ENCODE measurements at regions not wholly inside any gene's neighbourhood (a gene's known extent, or its start where the extent isn't known, plus 50 kb on each side); places are given as distances from the start of the nearest gene placed in this dataset.

DNA sequence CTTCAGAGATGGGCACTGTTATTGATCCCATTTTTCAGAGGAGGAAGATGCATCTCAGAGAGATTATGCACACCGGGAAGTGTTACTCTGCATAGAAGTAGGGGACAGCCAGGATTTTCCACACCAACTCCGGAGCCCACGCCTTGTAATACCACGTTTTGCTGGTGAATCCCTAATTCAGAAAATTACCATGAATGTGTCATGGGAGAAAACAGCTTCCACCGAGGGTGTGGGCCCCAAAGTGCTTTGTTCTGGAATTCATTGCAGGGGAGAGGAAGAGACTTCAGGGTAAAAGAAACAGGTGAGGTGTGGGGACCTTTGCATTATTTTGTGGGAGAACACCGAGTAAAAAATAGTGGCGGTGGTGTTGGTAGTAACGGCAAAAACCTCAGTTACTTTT is 1051.4 kb upstream of the RBFOX1 start:
- TF ChIP-seq ZNF670 (CRISPR knock-in tag; IDR thresholded peaks at IDR 0.05; ENCODE audit: borderline replicate concordance) (no peak), ARID4A (CRISPR knock-in tag; IDR thresholded peaks at IDR 0.05; ENCODE audit: borderline replicate concordance) (no peak), MEF2D (CRISPR knock-in tag; IDR thresholded peaks at IDR 0.05) (no peak), FLYWCH1 (CRISPR knock-in tag; IDR thresholded peaks at IDR 0.05) (no peak), KAT2B (IDR thresholded peaks at IDR 0.05; ENCODE audit: borderline replicate concordance, low read depth, low read length) (no peak), POLR2A (IDR thresholded peaks at IDR 0.05; ENCODE audit: insufficient read depth in 1 of 2, low read depth in 2 of 2, low read length in 2 of 2) (no peak), PRMT3 (CRISPR knock-in tag; IDR thresholded peaks at IDR 0.05; ENCODE audit: borderline replicate concordance, low read depth) (no peak), TAF15 (IDR thresholded peaks at IDR 0.05; ENCODE audit: low read depth, low read length, poor library complexity, severe bottlenecking) (no peak)
- TF ChIP-seq, protein P1, sequence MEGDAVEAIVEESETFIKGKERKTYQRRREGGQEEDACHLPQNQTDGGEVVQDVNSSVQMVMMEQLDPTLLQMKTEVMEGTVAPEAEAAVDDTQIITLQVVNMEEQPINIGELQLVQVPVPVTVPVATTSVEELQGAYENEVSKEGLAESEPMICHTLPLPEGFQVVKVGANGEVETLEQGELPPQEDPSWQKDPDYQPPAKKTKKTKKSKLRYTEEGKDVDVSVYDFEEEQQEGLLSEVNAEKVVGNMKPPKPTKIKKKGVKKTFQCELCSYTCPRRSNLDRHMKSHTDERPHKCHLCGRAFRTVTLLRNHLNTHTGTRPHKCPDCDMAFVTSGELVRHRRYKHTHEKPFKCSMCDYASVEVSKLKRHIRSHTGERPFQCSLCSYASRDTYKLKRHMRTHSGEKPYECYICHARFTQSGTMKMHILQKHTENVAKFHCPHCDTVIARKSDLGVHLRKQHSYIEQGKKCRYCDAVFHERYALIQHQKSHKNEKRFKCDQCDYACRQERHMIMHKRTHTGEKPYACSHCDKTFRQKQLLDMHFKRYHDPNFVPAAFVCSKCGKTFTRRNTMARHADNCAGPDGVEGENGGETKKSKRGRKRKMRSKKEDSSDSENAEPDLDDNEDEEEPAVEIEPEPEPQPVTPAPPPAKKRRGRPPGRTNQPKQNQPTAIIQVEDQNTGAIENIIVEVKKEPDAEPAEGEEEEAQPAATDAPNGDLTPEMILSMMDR (CRISPR knock-in tag; IDR thresholded peaks at IDR 0.05), result no peak
- TF ChIP-seq, protein P2, sequence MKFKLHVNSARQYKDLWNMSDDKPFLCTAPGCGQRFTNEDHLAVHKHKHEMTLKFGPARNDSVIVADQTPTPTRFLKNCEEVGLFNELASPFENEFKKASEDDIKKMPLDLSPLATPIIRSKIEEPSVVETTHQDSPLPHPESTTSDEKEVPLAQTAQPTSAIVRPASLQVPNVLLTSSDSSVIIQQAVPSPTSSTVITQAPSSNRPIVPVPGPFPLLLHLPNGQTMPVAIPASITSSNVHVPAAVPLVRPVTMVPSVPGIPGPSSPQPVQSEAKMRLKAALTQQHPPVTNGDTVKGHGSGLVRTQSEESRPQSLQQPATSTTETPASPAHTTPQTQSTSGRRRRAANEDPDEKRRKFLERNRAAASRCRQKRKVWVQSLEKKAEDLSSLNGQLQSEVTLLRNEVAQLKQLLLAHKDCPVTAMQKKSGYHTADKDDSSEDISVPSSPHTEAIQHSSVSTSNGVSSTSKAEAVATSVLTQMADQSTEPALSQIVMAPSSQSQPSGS (CRISPR knock-in tag; IDR thresholded peaks at IDR 0.05), result no peak

All from HepG2 (cell line).